ENCODE measurements at regions not wholly inside any gene's neighbourhood (a gene's known extent, or its start where the extent isn't known, plus 50 kb on each side); places are given as distances from the start of the nearest gene placed in this dataset.

DNA sequence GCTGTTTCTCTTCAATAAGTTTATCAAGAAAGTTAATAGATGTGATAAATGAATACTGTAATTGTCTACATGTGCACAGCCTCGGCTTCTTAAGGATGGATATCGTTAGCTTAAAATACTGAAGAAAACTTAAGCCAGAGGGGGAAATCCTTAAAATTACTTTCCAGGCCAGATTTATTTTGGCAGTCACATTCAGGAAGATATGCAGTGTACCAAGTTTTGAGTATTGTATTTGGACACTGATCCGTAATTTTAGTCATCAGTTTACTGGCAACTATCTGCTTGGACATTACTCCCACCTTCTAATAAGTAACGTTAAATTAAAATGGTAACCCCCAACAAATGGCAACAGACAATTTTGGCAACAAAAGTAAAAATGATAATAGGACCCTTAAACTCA, 770.0 kb upstream of the ZEB2 start (continued):
- TF ChIP-seq, protein P1, sequence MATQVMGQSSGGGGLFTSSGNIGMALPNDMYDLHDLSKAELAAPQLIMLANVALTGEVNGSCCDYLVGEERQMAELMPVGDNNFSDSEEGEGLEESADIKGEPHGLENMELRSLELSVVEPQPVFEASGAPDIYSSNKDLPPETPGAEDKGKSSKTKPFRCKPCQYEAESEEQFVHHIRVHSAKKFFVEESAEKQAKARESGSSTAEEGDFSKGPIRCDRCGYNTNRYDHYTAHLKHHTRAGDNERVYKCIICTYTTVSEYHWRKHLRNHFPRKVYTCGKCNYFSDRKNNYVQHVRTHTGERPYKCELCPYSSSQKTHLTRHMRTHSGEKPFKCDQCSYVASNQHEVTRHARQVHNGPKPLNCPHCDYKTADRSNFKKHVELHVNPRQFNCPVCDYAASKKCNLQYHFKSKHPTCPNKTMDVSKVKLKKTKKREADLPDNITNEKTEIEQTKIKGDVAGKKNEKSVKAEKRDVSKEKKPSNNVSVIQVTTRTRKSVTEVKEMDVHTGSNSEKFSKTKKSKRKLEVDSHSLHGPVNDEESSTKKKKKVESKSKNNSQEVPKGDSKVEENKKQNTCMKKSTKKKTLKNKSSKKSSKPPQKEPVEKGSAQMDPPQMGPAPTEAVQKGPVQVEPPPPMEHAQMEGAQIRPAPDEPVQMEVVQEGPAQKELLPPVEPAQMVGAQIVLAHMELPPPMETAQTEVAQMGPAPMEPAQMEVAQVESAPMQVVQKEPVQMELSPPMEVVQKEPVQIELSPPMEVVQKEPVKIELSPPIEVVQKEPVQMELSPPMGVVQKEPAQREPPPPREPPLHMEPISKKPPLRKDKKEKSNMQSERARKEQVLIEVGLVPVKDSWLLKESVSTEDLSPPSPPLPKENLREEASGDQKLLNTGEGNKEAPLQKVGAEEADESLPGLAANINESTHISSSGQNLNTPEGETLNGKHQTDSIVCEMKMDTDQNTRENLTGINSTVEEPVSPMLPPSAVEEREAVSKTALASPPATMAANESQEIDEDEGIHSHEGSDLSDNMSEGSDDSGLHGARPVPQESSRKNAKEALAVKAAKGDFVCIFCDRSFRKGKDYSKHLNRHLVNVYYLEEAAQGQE (IDR thresholded peaks at IDR 0.05; ENCODE audit: unreplicated experiment) = no peak
- TF ChIP-seq CTCF (conservative IDR thresholded peaks at IDR 0.05; ENCODE audit: low read depth in 2 of 2) (no peak), JUNB (IDR thresholded peaks at IDR 0.05; ENCODE audit: unreplicated experiment) (no peak), POLR2AphosphoS5 (IDR thresholded peaks at IDR 0.05; ENCODE audit: low read depth) (no peak), CREB1 (CRISPR knock-in tag; IDR thresholded peaks at IDR 0.05; ENCODE audit: low read depth) (no peak), ZNF114 (CRISPR knock-in tag; IDR thresholded peaks at IDR 0.05) (no peak), EZH2 (IDR thresholded peaks at IDR 0.05; ENCODE audit: low read depth, unreplicated experiment) (no peak), ZNF331 (CRISPR knock-in tag; IDR thresholded peaks at IDR 0.05; ENCODE audit: low read depth) (no peak), NANOG (IDR thresholded peaks at IDR 0.05; ENCODE audit: borderline replicate concordance) (no peak), EZH2phosphoT487 (IDR thresholded peaks at IDR 0.05; ENCODE audit: unreplicated experiment) (no peak)
- TF ChIP-seq, protein P2, sequence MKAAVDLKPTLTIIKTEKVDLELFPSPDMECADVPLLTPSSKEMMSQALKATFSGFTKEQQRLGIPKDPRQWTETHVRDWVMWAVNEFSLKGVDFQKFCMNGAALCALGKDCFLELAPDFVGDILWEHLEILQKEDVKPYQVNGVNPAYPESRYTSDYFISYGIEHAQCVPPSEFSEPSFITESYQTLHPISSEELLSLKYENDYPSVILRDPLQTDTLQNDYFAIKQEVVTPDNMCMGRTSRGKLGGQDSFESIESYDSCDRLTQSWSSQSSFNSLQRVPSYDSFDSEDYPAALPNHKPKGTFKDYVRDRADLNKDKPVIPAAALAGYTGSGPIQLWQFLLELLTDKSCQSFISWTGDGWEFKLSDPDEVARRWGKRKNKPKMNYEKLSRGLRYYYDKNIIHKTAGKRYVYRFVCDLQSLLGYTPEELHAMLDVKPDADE (IDR thresholded peaks at IDR 0.05) = no peak

- Mint-ChIP-seq H3K4me1 (peaks cover 10% of the 10 kb centered on the region; the same call in 2 of the 3 replicates), H3K27me3 (ENCODE audit: insufficient read depth, low read depth, poor library complexity) (no peaks in the 10 kb centered on the region), H3K9me3 (no peaks in the 10 kb centered on the region), H3K27ac (no peak overlapping the region), H3K36me3 (ENCODE audit: low read depth) (no peaks in the 10 kb centered on the region), H3K4me3 (no peak overlapping the region)
- no peaks in the 10 kb centered on the region for H3K4me1 ChIP-seq (ENCODE audit: insufficient read depth)
- no peak overlapping the region for H2AFZ ChIP-seq
- H3K27ac ChIP-seq (ENCODE audit: low read depth) = no peak overlapping the region
- DNase-seq (ENCODE audit: low spot score) = no peak
- H3K4me2 ChIP-seq = no peak overlapping the region
- H3K36me3 ChIP-seq (ENCODE audit: insufficient read depth) = no peaks in the 10 kb centered on the region
- no peak for ATAC-seq
- no peaks in the 10 kb centered on the region for H3F3A ChIP-seq (replicated peaks; ENCODE audit: low read depth)
- no peaks in the 10 kb centered on the region for H3K27me3 ChIP-seq (ENCODE audit: insufficient read depth)
- no peak for TF ChIP-seq EZH2phosphoT487 (IDR thresholded peaks at IDR 0.05; ENCODE audit: unreplicated experiment)
- no peak for TF ChIP-seq POLR2AphosphoS5 (IDR thresholded peaks at IDR 0.05; ENCODE audit: low read depth)
- no peak for TF ChIP-seq STAT1 (IDR thresholded peaks at IDR 0.05; ENCODE audit: unreplicated experiment)
- no peak for TF ChIP-seq ZNF114 (CRISPR knock-in tag; IDR thresholded peaks at IDR 0.05)
- H4K20me1 ChIP-seq (replicated peaks; ENCODE audit: insufficient read depth) = no peaks in the 10 kb centered on the region
- H3K79me2 ChIP-seq (replicated peaks; ENCODE audit: insufficient read depth) = no peaks in the 10 kb centered on the region
- no peak overlapping the region for H3K4me3 ChIP-seq
- H3K9me2 ChIP-seq (ENCODE audit: insufficient read depth) = peaks cover 3% of the 10 kb centered on the region; the same call in 1 of the 2 replicates
Measured at GRCh38 chr2:145288650-145289496, 769.0 kb upstream of the ZEB2 start.

All from GM23338 (cell line).